ENCODE measurements at regions not wholly inside any gene's neighbourhood (a gene's known extent, or its start where the extent isn't known, plus 50 kb on each side); places are given as distances from the start of the nearest gene placed in this dataset.

DNA sequence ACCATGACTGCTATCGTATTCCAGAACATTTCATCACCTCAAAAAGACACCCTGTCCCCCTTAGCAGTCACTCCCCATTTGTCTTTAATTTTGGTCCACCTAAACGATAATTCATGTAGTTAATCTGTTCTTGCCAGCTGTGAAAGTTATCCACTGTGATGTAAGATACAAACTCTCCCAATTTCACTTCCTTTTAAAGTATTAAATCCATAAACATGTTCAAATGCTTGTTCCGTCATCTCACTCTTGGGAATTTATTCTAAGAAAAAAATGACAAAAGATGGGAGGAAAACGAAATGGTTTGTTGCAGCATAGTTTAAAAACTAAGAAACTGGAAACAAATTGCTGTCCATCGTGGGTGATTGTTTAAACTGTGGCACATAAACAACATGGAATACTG lies 53.7 kb upstream of the IRF2 start:
- DNase-seq = no peak

- DNase-seq = no peak
Measured at GRCh38 chr4:184526228-184526627, 51.9 kb upstream of the IRF2 start.

Measured in NCI-H1092 treated with DMSO at 0.1 percent for 48 hours (cell line).